A549 (cell line): ENCODE measurements at regions not wholly inside any gene's neighbourhood (a gene's known extent, or its start where the extent isn't known, plus 50 kb on each side); places are given as distances from the start of the nearest gene placed in this dataset.

Experiments used
- BHLHE40 ChIP-seq: IDR thresholded peaks from 2 replicates; pipeline ENCODE4 v1.6.1; 2012; ENCODE audit warnings: low read depth, low read length, inconsistent platforms
- CEBPB ChIP-seq, 2 experiments: fragments of >200 bp in 1 of 2; sonication (Bioruptor Twin) in 1 of 2; formaldehyde crosslinking in 1 of 2; IDR thresholded peaks; 2 replicates each; pipeline ENCODE4 v1.6.1; 2012 to 2016
- CHD2 ChIP-seq: fragments of 150-350 bp; IDR thresholded peaks from 2 replicates; pipeline ENCODE4 v1.6.1; 2014; ENCODE audit warnings: low read length; ENCODE audit not compliant: partially characterized antibody
- CTCF ChIP-seq: fragments of >200 bp; sonication (Bioruptor Twin); formaldehyde crosslinking; IDR thresholded peaks from 3 replicates; pipeline ENCODE4 v1.5.1; 2016
- EP300 ChIP-seq, 2 experiments: fragments of >200 bp; sonication (Bioruptor Twin); formaldehyde crosslinking; IDR thresholded peaks; 2 replicates in 1 of 2; 3 replicates in 1 of 2; pipeline ENCODE4 v1.6.1; 2016 to 2017
- JUN ChIP-seq, 2 experiments: fragments of >200 bp; sonication (Bioruptor Twin); formaldehyde crosslinking; IDR thresholded peaks; 2 replicates in 1 of 2; 3 replicates in 1 of 2; pipeline ENCODE4 v1.6.1; 2016 to 2017
- KDM1A ChIP-seq: fragments of 200-600 bp; sonication (generic); IDR thresholded peaks from 2 replicates; pipeline ENCODE4 v1.6.1; 2016; ENCODE audit warnings: low read depth, mild to moderate bottlenecking
- POLR2A ChIP-seq: IDR thresholded peaks from 2 replicates; pipeline ENCODE4 v1.6.1; 2012; ENCODE audit warnings: mild to moderate bottlenecking, low read length
- REST ChIP-seq: fragments of 200-600 bp; sonication (generic); IDR thresholded peaks from 2 replicates; pipeline ENCODE4 v1.6.1; 2016; ENCODE audit warnings: antibody characterized with exemption, mild to moderate bottlenecking, moderate library complexity

DNA sequence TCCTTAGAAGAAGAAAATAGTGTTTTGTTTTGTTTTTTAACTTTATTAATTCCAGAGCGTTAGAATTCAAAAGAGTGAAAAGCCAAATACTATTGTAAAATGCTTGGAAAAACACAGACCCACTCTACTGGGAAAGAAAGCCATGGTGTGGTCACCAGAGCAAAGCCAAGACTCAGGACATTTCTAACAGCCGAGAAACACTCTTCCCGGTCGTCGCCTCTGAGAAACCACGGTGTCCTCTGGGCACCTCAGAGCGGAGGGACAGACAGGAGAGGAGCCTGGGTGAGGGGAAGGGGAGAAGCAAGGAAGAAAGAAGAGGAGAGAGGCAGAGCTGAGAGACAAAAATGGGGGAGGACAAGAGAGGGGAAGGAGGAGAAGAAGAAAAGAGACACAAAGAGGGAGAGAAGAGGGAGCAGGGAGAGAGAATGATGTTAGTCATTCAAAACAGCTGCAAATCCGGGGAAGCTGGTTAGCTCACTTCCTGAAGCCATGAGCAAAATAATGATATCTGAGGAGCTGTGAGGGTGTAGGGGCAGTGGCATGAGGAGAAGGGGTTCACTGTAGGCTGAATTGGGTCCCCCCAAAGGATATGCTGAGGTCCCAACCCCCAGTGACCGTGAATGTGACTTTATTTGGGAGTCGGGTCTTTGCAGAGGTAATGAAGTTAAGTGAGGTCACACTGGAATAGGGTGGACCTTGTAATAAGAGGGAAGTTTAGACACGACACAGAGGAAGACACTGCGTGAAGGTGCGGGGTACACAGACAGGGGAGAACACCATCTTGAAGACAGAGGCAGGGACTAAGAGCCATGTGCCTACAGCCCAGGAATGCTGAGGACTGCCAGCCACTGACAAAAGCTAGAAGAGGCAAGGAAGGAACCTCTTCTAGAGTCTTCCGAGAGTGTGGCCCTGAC, 58.2 kb upstream of the DMRTB1 start:
- no peak for TF ChIP-seq EP300 (IDR thresholded peaks at IDR 0.05)
- no peak for TF ChIP-seq CTCF
- TF ChIP-seq CEBPB (IDR thresholded peaks at IDR 0.05), result no peak
- no peak for TF ChIP-seq CHD2
- TF ChIP-seq POLR2A, result no peak
- TF ChIP-seq KDM1A, result no peak
- no peak for TF ChIP-seq JUN (IDR thresholded peaks at IDR 0.05)
- TF ChIP-seq REST, result no peak
- TF ChIP-seq BHLHE40, result no peak
